ENCODE measurements at regions not wholly inside any gene's neighbourhood (a gene's known extent, or its start where the extent isn't known, plus 50 kb on each side); places are given as distances from the start of the nearest gene placed in this dataset.
A peak's percentile ranks its signal among the peaks of the same experiment; 100 is the strongest.

DNA sequence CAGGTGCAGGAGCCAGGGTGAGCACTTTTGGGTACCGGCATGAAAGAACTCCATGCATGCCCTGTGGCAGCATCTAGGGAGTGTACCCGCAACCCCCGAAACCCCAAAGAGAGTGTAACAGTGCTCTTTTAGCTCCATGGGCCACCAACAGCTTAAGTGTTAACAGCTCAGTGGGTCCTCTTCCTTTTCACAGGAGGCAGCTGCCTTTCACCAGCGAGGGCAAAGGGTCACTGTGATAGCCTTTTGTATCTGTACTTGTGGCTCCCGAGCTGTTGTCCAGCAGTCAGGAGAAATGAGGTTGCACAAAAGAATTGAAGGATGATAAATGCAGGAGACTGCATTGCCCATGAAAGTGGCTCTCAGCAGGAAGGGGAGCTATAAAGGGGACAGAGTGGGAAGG, 1166.3 kb upstream of the ACVR2A start:
- no peak for DNase-seq (ENCODE audit: low read depth)
- H3K4me3 ChIP-seq (ENCODE audit: low read depth, low read length): no peak overlapping the region
- TF ChIP-seq, protein P1, sequence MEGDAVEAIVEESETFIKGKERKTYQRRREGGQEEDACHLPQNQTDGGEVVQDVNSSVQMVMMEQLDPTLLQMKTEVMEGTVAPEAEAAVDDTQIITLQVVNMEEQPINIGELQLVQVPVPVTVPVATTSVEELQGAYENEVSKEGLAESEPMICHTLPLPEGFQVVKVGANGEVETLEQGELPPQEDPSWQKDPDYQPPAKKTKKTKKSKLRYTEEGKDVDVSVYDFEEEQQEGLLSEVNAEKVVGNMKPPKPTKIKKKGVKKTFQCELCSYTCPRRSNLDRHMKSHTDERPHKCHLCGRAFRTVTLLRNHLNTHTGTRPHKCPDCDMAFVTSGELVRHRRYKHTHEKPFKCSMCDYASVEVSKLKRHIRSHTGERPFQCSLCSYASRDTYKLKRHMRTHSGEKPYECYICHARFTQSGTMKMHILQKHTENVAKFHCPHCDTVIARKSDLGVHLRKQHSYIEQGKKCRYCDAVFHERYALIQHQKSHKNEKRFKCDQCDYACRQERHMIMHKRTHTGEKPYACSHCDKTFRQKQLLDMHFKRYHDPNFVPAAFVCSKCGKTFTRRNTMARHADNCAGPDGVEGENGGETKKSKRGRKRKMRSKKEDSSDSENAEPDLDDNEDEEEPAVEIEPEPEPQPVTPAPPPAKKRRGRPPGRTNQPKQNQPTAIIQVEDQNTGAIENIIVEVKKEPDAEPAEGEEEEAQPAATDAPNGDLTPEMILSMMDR (conservative IDR thresholded peaks at IDR 0.05; ENCODE audit: low read depth, low read length): no peak

DNA sequence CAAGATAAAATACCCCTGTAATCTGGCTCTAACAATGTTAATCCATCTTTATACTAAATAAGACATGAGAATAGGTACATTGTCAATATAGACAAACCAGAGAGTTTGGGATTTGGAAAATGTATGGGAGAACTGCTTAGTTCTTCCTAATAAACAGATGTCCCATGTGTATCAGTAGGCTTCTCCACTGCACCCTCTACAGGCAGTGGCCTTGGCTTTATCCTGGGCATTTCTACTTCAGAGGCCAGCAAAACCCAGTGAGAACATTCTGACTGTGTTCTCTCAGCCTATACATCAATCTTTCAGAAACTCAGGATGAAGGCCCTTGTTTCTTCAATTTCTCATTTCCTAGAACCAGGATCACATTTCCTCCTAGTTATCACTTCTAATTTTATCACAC, 1167.5 kb upstream of the ACVR2A start:
- no peak for DNase-seq (ENCODE audit: low read depth)
- TF ChIP-seq, protein P1 (conservative IDR thresholded peaks at IDR 0.05; ENCODE audit: low read depth, low read length): peak; percentile 46
- no peak overlapping the region for H3K4me3 ChIP-seq (ENCODE audit: low read depth, low read length)

DNA sequence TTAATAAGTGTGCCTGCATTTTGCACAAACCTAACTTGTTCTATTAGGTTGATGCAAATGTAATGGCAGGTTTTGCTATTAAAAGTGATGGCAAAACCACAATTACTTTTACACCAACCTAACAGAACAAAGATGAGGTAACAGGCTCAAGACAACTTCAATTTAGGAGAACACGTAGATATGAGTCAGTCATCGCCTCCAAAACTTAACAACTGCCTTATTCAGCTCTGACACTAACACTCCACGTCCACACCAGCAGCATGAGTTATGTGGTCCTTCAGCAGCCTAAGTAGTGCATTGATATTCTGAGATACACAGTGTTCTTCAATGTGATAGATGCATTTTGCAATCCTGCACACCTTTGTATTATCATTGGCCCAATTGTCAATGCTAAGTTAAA, 1175.1 kb upstream of the ACVR2A start:
- no peak overlapping the region for H3K4me3 ChIP-seq (ENCODE audit: low read depth, low read length)
- no peak for DNase-seq (ENCODE audit: low read depth)
- TF ChIP-seq, protein P1 (conservative IDR thresholded peaks at IDR 0.05; ENCODE audit: low read depth, low read length): no peak

GRCh38 chr2:146666340-146666739, 1178.5 kb upstream of the ACVR2A start:
- H3K4me3 ChIP-seq (ENCODE audit: low read depth, low read length): no peak overlapping the region
- TF ChIP-seq, protein P1 (conservative IDR thresholded peaks at IDR 0.05; ENCODE audit: low read depth, low read length): no peak
- DNase-seq (ENCODE audit: low read depth): no peak

DNA sequence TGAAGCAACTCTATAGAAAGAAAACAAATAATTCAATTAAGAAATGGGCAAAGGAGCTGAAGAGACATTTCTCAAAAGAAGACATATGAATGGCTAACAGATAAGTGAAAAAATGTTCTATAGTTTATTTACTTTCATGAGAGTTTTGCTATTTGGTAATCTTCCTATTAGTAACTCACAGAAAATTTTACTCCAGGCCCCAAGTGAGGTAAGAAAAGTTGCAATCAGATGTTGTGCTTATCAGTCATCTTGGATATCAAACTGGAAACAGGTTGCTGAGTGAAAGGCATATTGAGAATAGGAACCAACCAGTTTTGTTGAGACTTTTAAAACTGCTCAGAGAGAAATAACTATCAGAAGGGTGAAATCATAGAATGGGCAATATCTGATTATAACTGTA, 1179.0 kb upstream of the ACVR2A start:
- TF ChIP-seq, protein P1 (conservative IDR thresholded peaks at IDR 0.05; ENCODE audit: low read depth, low read length): no peak

DNA sequence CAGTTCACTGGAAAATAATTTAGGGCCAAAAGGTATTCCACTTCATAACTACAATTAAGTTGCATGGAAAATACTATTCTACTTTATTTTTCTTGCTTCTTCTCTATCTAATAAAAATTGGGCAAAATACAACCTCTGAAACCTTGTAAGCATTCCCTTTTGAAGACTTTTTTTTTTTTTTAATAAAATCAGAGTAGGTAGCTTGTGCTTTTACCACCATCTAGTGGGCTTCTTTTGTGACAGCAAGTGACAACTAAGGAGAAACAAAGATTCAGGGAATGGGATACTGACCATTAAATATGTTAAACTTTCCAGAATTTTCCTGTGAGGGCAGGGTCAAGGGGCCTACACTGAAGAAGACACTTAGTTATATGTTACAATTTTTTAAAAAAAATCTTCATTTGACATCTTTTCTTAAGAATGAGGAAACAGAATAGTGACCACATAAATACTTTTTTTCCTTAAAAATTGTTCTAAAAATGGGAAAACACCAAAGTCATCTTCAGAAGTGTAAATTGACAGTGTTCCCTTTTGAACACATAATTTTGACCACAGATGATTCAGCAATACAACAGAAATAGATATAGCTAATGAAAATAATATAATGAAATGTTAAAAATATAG, 1183.2 kb upstream of the ACVR2A start:
- TF ChIP-seq, protein P1 (conservative IDR thresholded peaks at IDR 0.05; ENCODE audit: low read depth, low read length): peak; percentile 77
- DNase-seq (ENCODE audit: low read depth): no peak
- no peak overlapping the region for H3K4me3 ChIP-seq (ENCODE audit: low read depth, low read length)

More for the DNA sequence above, 1179.0 kb upstream of the ACVR2A start:
- DNase-seq (ENCODE audit: low read depth): no peak
- H3K4me3 ChIP-seq (ENCODE audit: low read depth, low read length): no peak overlapping the region

- H3K4me3 ChIP-seq (ENCODE audit: low read depth, low read length): no peak overlapping the region
- peak; percentile 16 for DNase-seq (ENCODE audit: low read depth)
- TF ChIP-seq, protein P1 (conservative IDR thresholded peaks at IDR 0.05; ENCODE audit: low read depth, low read length): no peak
Measured at GRCh38 chr2:146659976-146660375, 1184.9 kb upstream of the ACVR2A start.
